ENCODE measurements at regions not wholly inside any gene's neighbourhood (a gene's known extent, or its start where the extent isn't known, plus 50 kb on each side); places are given as distances from the start of the nearest gene placed in this dataset.

- H3K4me3 ChIP-seq (ENCODE audit: control insufficient read depth, low read depth, low read length) = no peak overlapping the region
- TF ChIP-seq CTCF (IDR thresholded peaks at IDR 0.05; ENCODE audit: control insufficient read depth, insufficient read depth, low read depth, low read length, missing control alignments) = no peak
- no peak for DNase-seq (ENCODE audit: low read depth)
Measured at GRCh38 chr18:71865888-71866287, 678.3 kb downstream of the CBLN2 start.

GRCh38 chr18:71850602-71851001 lies 693.5 kb downstream of the CBLN2 start:
- H3K4me3 ChIP-seq (ENCODE audit: control insufficient read depth, low read depth, low read length) = no peak overlapping the region
- no peak for TF ChIP-seq CTCF (IDR thresholded peaks at IDR 0.05; ENCODE audit: control insufficient read depth, insufficient read depth, low read depth, low read length, missing control alignments)
- no peak for DNase-seq (ENCODE audit: low read depth)

- DNase-seq (ENCODE audit: low read depth) = no peak
- no peak overlapping the region for H3K4me3 ChIP-seq (ENCODE audit: control insufficient read depth, low read depth, low read length)
- no peak for TF ChIP-seq CTCF (IDR thresholded peaks at IDR 0.05; ENCODE audit: control insufficient read depth, insufficient read depth, low read depth, low read length, missing control alignments)
Measured at GRCh38 chr18:71849407-71849806, 694.7 kb downstream of the CBLN2 start.

GRCh38 chr18:71846716-71847115 lies 697.4 kb downstream of the CBLN2 start:
- no peak for TF ChIP-seq CTCF (IDR thresholded peaks at IDR 0.05; ENCODE audit: control insufficient read depth, insufficient read depth, low read depth, low read length, missing control alignments)
- DNase-seq (ENCODE audit: low read depth) = no peak

GRCh38 chr18:71844814-71845213 lies 699.3 kb downstream of the CBLN2 start:
- TF ChIP-seq CTCF (IDR thresholded peaks at IDR 0.05; ENCODE audit: control insufficient read depth, insufficient read depth, low read depth, low read length, missing control alignments) = no peak
- no peak for DNase-seq (ENCODE audit: low read depth)
- H3K4me3 ChIP-seq (ENCODE audit: control insufficient read depth, low read depth, low read length) = no peak overlapping the region

More at GRCh38 chr18:71846716-71847115, 697.4 kb downstream of the CBLN2 start:
- H3K4me3 ChIP-seq (ENCODE audit: control insufficient read depth, low read depth, low read length) = no peak overlapping the region

- no peak for TF ChIP-seq CTCF (IDR thresholded peaks at IDR 0.05; ENCODE audit: control insufficient read depth, insufficient read depth, low read depth, low read length, missing control alignments)
- DNase-seq (ENCODE audit: low read depth) = no peak
- H3K4me3 ChIP-seq (ENCODE audit: control insufficient read depth, low read depth, low read length) = no peak overlapping the region
Measured at GRCh38 chr18:71842666-71843065, 701.5 kb downstream of the CBLN2 start.

GRCh38 chr18:71837547-71837946 lies 706.6 kb downstream of the CBLN2 start:
- TF ChIP-seq CTCF (IDR thresholded peaks at IDR 0.05; ENCODE audit: control insufficient read depth, insufficient read depth, low read depth, low read length, missing control alignments) = no peak
- DNase-seq (ENCODE audit: low read depth) = no peak
- H3K4me3 ChIP-seq (ENCODE audit: control insufficient read depth, low read depth, low read length) = no peak overlapping the region
